Mucosa of descending colon (tissue), 3 donors: ENCODE measurements at regions not wholly inside any gene's neighbourhood (a gene's known extent, or its start where the extent isn't known, plus 50 kb on each side); places are given as distances from the start of the nearest gene placed in this dataset.

Source experiments
- ATAC-seq: fragments of 200-7000 bp; cut with Tn5 transposase; one replicate; pipeline ENCODE4 v1.9.1; 2020; ENCODE audit warnings: mild to moderate bottlenecking, moderate library complexity
- DNase-seq, 3 donors: peaks; one replicate each; pipeline ENCODE4 v3.0.0-alpha.2; 2020
- H3K36me3 ChIP-seq: fragments of 200-600 bp; one replicate; pipeline ENCODE4 v1.8.0; 2021; ENCODE audit warnings: low read depth, mild to moderate bottlenecking
- H3K4me1 ChIP-seq: fragments of 200-600 bp; one replicate; pipeline ENCODE4 v1.8.0; 2021; ENCODE audit warnings: low read depth, mild to moderate bottlenecking
- H3K4me3 ChIP-seq: fragments of 200-600 bp; one replicate; pipeline ENCODE4 v1.8.0; 2021; ENCODE audit warnings: mild to moderate bottlenecking
- H3K9me3 ChIP-seq: fragments of 200-600 bp; one replicate; pipeline ENCODE4 v1.8.0; 2021; ENCODE audit warnings: mild to moderate bottlenecking
- intact Hi-C, 2 donors: fragments of 100-400 bp; cut with DNase I in 1 of 2; cut with micrococcal nuclease in 1 of 2; formaldehyde crosslinking; loops; one replicate each; pipeline versions ENCODE4 v1.11.0 to v1.11.1; 2022; cut with DNase I, micrococcal nuclease
- TF ChIP-seq, protein P1 (sequence below): fragments of 200-600 bp; IDR thresholded peaks from one replicate; pipeline ENCODE4 v1.8.0; 2022; ENCODE audit warnings: antibody characterized with exemption, mild to moderate bottlenecking
- donor health status: DM: no; HTN: no; CAD: no; lungs with moderate emphysema.
- donor health status: DM: no; HTN: no; CAD: no.
- donor health status: DM: no; HTN: yes; CAD: no.

DNA sequence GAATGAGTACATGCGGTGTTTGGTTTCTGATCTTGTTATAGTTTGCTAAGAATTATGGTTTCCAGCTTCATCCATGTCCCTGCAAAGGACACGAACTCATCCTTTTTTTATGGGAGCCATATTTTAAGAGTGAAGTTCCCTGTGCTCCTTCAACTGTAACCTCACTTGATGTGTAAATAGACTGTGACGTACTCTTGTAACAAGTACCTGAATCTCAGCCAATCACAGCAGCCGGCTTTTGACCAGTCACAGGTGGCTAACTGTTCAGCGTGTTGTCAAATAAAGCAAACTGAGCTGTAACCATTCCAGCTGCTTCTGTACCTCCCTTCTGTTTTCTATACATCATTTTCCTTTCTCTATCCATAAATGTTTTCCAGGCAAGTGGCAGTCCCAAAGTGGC is 774.3 kb upstream of the HS6ST1 start:
- DNase-seq (peak in 1 of 3 donors; percentile 10), ATAC-seq (peak; percentile 60)
- TF ChIP-seq, protein P1, sequence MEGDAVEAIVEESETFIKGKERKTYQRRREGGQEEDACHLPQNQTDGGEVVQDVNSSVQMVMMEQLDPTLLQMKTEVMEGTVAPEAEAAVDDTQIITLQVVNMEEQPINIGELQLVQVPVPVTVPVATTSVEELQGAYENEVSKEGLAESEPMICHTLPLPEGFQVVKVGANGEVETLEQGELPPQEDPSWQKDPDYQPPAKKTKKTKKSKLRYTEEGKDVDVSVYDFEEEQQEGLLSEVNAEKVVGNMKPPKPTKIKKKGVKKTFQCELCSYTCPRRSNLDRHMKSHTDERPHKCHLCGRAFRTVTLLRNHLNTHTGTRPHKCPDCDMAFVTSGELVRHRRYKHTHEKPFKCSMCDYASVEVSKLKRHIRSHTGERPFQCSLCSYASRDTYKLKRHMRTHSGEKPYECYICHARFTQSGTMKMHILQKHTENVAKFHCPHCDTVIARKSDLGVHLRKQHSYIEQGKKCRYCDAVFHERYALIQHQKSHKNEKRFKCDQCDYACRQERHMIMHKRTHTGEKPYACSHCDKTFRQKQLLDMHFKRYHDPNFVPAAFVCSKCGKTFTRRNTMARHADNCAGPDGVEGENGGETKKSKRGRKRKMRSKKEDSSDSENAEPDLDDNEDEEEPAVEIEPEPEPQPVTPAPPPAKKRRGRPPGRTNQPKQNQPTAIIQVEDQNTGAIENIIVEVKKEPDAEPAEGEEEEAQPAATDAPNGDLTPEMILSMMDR, result no peak
- Histone ChIP-seq H3K36me3 (no peaks in the 10 kb centered on the region), H3K9me3 (no peaks in the 10 kb centered on the region), H3K4me3 (no peak overlapping the region), H3K4me1 (no peaks in the 10 kb centered on the region)
- intact Hi-C loops, result no loop called here

DNA sequence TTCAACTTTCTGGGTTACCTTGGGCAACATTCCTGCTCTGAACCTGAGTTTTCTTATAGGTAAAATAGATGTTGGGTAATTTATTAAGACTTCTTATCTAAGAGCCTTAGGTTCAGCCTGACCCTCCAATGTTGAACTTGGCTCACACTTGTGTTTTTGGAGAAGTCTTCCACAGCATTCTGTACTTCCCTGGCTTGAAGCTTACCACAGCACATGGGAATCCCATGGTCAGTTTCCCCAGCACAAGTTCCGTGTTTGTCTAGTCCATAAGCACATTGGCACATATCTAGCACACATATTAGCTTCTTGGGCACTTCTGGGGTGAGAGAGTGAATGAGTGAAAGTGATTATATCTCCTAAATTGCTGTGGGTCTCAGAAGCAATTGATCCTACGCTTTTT is 782.5 kb upstream of the HS6ST1 start:
- Histone ChIP-seq H3K9me3 (no peaks in the 10 kb centered on the region), H3K36me3 (no peaks in the 10 kb centered on the region), H3K4me3 (no peak overlapping the region), H3K4me1 (no peaks in the 10 kb centered on the region)
- TF ChIP-seq, protein P1, result no peak
- DNase-seq (no peak), ATAC-seq (no peak)
- intact Hi-C loops, result no loop called here

DNA sequence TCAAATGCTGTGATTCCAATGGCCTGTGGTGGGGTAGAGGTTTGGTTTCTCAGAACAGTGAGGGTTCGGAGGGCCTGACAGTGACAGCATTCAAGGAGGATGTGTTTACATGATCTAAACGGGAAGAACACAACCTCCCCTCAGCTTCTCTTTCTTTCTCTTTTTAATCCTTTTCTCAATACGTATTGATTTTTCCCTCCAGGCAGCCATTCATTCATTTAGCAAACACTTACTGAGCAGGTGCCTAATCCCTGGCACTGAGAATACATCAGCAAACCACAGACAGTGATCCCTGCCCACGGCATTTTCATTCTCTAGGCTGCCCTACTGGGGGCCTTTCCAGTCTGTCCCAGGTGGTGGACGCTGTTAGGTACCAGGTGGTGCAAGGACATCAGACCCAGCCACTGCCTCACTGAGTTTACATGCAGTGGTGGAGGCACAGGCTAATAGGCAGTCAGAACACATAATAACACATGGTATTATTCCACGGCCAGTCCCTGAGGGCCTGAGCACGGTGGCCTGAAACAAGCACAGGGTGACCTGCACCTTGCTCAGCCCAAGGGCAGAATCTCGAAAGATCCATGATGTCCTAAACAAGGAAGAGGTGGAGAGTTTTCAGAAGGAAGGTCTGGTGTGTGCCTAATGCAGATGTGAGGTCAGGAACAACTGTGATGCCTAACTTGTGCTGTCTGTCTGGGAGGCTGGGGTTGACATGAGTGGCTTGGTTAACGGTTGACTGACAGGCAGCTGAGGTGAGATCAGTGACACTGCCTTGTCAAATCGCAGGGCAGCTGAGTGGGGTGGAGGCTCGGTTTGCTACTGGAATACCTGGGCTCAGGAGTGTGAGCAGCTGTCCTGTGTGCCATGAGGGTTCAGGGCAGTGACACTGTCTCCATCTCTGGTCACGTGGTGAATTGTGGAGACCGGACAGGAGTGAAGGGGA is 785.5 kb upstream of the HS6ST1 start:
- Histone ChIP-seq H3K36me3 (no peaks in the 10 kb centered on the region), H3K4me1 (no peaks in the 10 kb centered on the region), H3K9me3 (no peaks in the 10 kb centered on the region), H3K4me3 (no peak overlapping the region)
- ATAC-seq (no peak), DNase-seq (no peak)
- TF ChIP-seq, protein P1, result no peak
- intact Hi-C loops, result no loop called here

DNA sequence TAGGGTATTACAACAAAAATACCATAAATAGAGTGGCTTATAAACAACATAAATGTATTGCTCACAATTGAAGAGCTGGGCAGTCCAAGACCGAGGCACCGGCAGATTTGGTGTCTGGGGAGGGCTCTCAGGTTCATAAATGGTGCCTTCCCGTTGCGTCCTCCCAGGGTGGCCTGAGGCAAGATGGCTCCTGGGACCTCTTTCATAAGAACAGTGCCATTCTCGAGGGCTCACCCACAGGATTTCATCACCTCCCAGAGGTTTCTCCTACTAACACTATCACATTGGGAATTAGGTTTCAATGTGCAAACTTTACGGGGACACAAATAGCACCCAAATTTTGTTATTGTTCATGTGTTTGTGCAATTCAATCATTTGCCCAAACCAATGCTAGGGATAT is 793.5 kb upstream of the HS6ST1 start:
- intact Hi-C loops, result no loop called here

DNA sequence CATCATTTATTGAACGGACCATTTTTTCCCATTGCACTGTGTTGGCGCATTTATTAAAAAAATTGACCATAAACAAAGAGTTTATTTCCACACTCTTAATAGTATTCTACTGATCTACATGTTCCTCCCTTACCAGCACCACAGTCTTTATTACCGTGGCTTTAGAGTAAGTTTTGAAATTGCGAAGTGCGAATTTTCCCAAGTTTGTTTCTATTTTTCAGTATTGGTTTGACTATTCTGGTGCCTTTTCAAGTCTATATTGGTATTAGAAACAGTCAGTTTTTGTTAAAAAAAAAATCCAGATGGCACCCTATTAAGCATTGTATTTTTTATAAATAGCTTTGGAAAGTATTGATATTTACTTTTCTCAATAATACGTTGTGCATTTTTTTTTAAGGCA is 795.1 kb upstream of the HS6ST1 start:
- Histone ChIP-seq H3K9me3 (no peaks in the 10 kb centered on the region), H3K4me1 (no peaks in the 10 kb centered on the region), H3K36me3 (no peaks in the 10 kb centered on the region), H3K4me3 (no peak overlapping the region)
- no peak for DNase-seq
- TF ChIP-seq, protein P1, result no peak
- no peak for ATAC-seq
- intact Hi-C loops, result no loop called here

More for the DNA sequence above, 793.5 kb upstream of the HS6ST1 start:
- Histone ChIP-seq H3K4me3 (no peak overlapping the region), H3K4me1 (no peaks in the 10 kb centered on the region), H3K9me3 (no peaks in the 10 kb centered on the region), H3K36me3 (no peaks in the 10 kb centered on the region)
- DNase-seq (no peak), ATAC-seq (no peak)
- TF ChIP-seq, protein P1, result no peak
